DMS 273 treated with DMSO at 0.1 percent for 48 hours (cell line): ENCODE measurements at regions not wholly inside any gene's neighbourhood (a gene's known extent, or its start where the extent isn't known, plus 50 kb on each side); places are given as distances from the start of the nearest gene placed in this dataset.
"Not testable (repeated sequence)": the region's sequence is repeated elsewhere in the genome, so short reads cannot be mapped to it uniquely, and the experiment has no call there.

Experiments used
- DNase-seq: peaks from one replicate; lab custom pipeline; 2025; lab: John Stamatoyannopoulos, UW

GRCh38 chr6:81105998-81106397 is 646.5 kb downstream of the TENT5A start:
- no peak for DNase-seq

GRCh38 chr6:81098109-81098814 is 654.2 kb downstream of the TENT5A start:
- no peak for DNase-seq

- not testable (repeated sequence) for DNase-seq
Measured at GRCh38 chr6:81096464-81096863, 656.0 kb downstream of the TENT5A start.

GRCh38 chr6:81093051-81093450 is 659.4 kb downstream of the TENT5A start:
- DNase-seq, result no peak

- DNase-seq, result no peak
Measured at GRCh38 chr6:81088145-81088544, 664.3 kb downstream of the TENT5A start.

- no peak for DNase-seq
Measured at GRCh38 chr6:81086991-81087390, 665.5 kb downstream of the TENT5A start.

GRCh38 chr6:81085431-81085790 is 667.1 kb downstream of the TENT5A start:
- no peak for DNase-seq

GRCh38 chr6:81084776-81085430 is 667.6 kb downstream of the TENT5A start:
- no peak for DNase-seq

GRCh38 chr6:81075974-81076373 is 676.5 kb downstream of the TENT5A start:
- DNase-seq, result no peak

GRCh38 chr6:81073318-81073717 is 679.2 kb downstream of the TENT5A start:
- no peak for DNase-seq

- DNase-seq, result no peak
Measured at GRCh38 chr6:81071121-81071520, 681.4 kb downstream of the TENT5A start.

GRCh38 chr6:81067057-81067456 is 685.4 kb downstream of the TENT5A start:
- DNase-seq, result no peak

GRCh38 chr6:81063891-81064290 is 688.6 kb downstream of the TENT5A start:
- DNase-seq, result no peak

GRCh38 chr6:81054036-81054435 is 698.4 kb downstream of the TENT5A start:
- DNase-seq, result no peak

- DNase-seq, result no peak
Measured at GRCh38 chr6:81051952-81052351, 700.5 kb downstream of the TENT5A start.

- DNase-seq, result no peak
Measured at GRCh38 chr6:81049425-81050042, 702.9 kb downstream of the TENT5A start.

- DNase-seq, result no peak
Measured at GRCh38 chr6:81031416-81031815, 721.1 kb downstream of the TENT5A start.

- no peak for DNase-seq
Measured at GRCh38 chr6:81026041-81026553, 726.4 kb downstream of the TENT5A start.

- no peak for DNase-seq
Measured at GRCh38 chr6:81023709-81024108, 728.8 kb downstream of the TENT5A start.

GRCh38 chr6:81023007-81023582 is 729.4 kb downstream of the TENT5A start:
- no peak for DNase-seq

- not testable (repeated sequence) for DNase-seq
Measured at GRCh38 chr6:81017586-81017985, 734.9 kb downstream of the TENT5A start.

- no peak for DNase-seq
Measured at GRCh38 chr6:81003894-81004293, 748.6 kb downstream of the TENT5A start.

- no peak for DNase-seq
Measured at GRCh38 chr6:81003156-81003555, 749.3 kb downstream of the TENT5A start.
